ENCODE measurements at regions not wholly inside any gene's neighbourhood (a gene's known extent, or its start where the extent isn't known, plus 50 kb on each side); places are given as distances from the start of the nearest gene placed in this dataset.

- no peaks in the 10 kb centered on the region for H3K36me3 ChIP-seq (ENCODE audit: low read depth, low read length)
- H2AFZ ChIP-seq (ENCODE audit: low read length): no peak overlapping the region
- no peak for ATAC-seq
- H3K27me3 ChIP-seq (ENCODE audit: low read length): no peaks in the 10 kb centered on the region
- H3K9ac ChIP-seq (ENCODE audit: low read length): no peak overlapping the region
- H3K9me2 ChIP-seq (replicated peaks; ENCODE audit: low read length): no peaks in the 10 kb centered on the region
- no peak for DNase-seq
- H3F3A ChIP-seq (ENCODE audit: low read length, unreplicated experiment): no peaks in the 10 kb centered on the region
- H3K79me2 ChIP-seq (ENCODE audit: low read length): no peaks in the 10 kb centered on the region
- no peak for TF ChIP-seq EZH2phosphoT487 (IDR thresholded peaks at IDR 0.05; ENCODE audit: borderline replicate concordance, low read length)
- H3K4me2 ChIP-seq (ENCODE audit: low read length): no peak overlapping the region
- ChIA-PET CTCF (no interaction called here), POLR2A (ENCODE audit: unreplicated experiment) (no interaction called here)
- no peaks in the 10 kb centered on the region for H3K4me1 ChIP-seq (ENCODE audit: insufficient read depth, low read length)
- H3K4me3 ChIP-seq (ENCODE audit: low read length): no peak overlapping the region
- intact Hi-C loops (cut with micrococcal nuclease): loop anchor here (5.0 kb wide), 1 partner anchor 34 kb away; no protein-coding TSS in a partner anchor
- H4K20me1 ChIP-seq (ENCODE audit: low read length): no peaks in the 10 kb centered on the region
- H3K9me3 ChIP-seq (ENCODE audit: low read length): no peaks in the 10 kb centered on the region
- H3K27ac ChIP-seq (ENCODE audit: low read length): no peak overlapping the region
- no TSS peak for BruUV-seq (replicated peaks)
These were observed 276.2 kb downstream of the PIK3C3 start for GRCh38 chr18:42231284-42231683.

- H3F3A ChIP-seq (ENCODE audit: low read length, unreplicated experiment): no peaks in the 10 kb centered on the region
- H3K4me1 ChIP-seq (ENCODE audit: insufficient read depth, low read length): no peaks in the 10 kb centered on the region
- H2AFZ ChIP-seq (ENCODE audit: low read length): no peak overlapping the region
- no peak overlapping the region for H3K27ac ChIP-seq (ENCODE audit: low read length)
- intact Hi-C loops (cut with micrococcal nuclease): loop anchor here (5.0 kb wide), 1 partner anchor 34 kb away; no protein-coding TSS in a partner anchor
- no peaks in the 10 kb centered on the region for H4K20me1 ChIP-seq (ENCODE audit: low read length)
- no peak for TF ChIP-seq EZH2 (IDR thresholded peaks at IDR 0.05; ENCODE audit: low read length, unreplicated experiment)
- no TSS peak for BruUV-seq (replicated peaks)
- no peaks in the 10 kb centered on the region for H3K27me3 ChIP-seq (ENCODE audit: low read length)
- no peak overlapping the region for H3K4me3 ChIP-seq (ENCODE audit: low read length)
- CTCF ChIA-PET: no interaction called here
- H3K9me2 ChIP-seq (replicated peaks; ENCODE audit: low read length): no peaks in the 10 kb centered on the region
- H3K9ac ChIP-seq (ENCODE audit: low read length): no peak overlapping the region
- DNase-seq (no peak), ATAC-seq (no peak)
- POLR2A ChIA-PET (ENCODE audit: unreplicated experiment): no interaction called here
- H3K9me3 ChIP-seq (ENCODE audit: low read length): no peaks in the 10 kb centered on the region
- no peaks in the 10 kb centered on the region for H3K79me2 ChIP-seq (ENCODE audit: low read length)
- H3K4me2 ChIP-seq (ENCODE audit: low read length): no peak overlapping the region
- no peaks in the 10 kb centered on the region for H3K36me3 ChIP-seq (ENCODE audit: low read depth, low read length)
These were observed 276.8 kb downstream of the PIK3C3 start for GRCh38 chr18:42231796-42232195.

- no peak for DNase-seq
- no peak for ATAC-seq
- Histone ChIP-seq H2AFZ (ENCODE audit: low read length) (no peak overlapping the region), H3K27me3 (ENCODE audit: low read length) (no peaks in the 10 kb centered on the region), H3F3A (ENCODE audit: low read length, unreplicated experiment) (no peaks in the 10 kb centered on the region), H4K20me1 (ENCODE audit: low read length) (no peaks in the 10 kb centered on the region), H3K27ac (ENCODE audit: low read length) (no peak overlapping the region), H3K79me2 (ENCODE audit: low read length) (no peaks in the 10 kb centered on the region), H3K9me3 (ENCODE audit: low read length) (no peaks in the 10 kb centered on the region), H3K9ac (ENCODE audit: low read length) (no peak overlapping the region), H3K36me3 (ENCODE audit: low read depth, low read length) (no peaks in the 10 kb centered on the region), H3K4me2 (ENCODE audit: low read length) (no peak overlapping the region), H3K4me1 (ENCODE audit: insufficient read depth, low read length) (no peaks in the 10 kb centered on the region), H3K4me3 (ENCODE audit: low read length) (no peak overlapping the region), H3K9me2 (replicated peaks; ENCODE audit: low read length) (no peaks in the 10 kb centered on the region)
- BruUV-seq (replicated peaks): no TSS peak
- intact Hi-C loops (cut with micrococcal nuclease): loop anchor here (5.0 kb wide), 1 partner anchor 37 kb away; no protein-coding TSS in a partner anchor
- POLR2A ChIA-PET (ENCODE audit: unreplicated experiment): no interaction called here
- TF ChIP-seq CTCF (conservative IDR thresholded peaks at IDR 0.05; ENCODE audit: low read depth, low read length) (no peak), EZH2phosphoT487 (IDR thresholded peaks at IDR 0.05; ENCODE audit: borderline replicate concordance, low read length) (no peak), EZH2 (IDR thresholded peaks at IDR 0.05; ENCODE audit: low read length, unreplicated experiment) (no peak)
- CTCF ChIA-PET: no interaction called here
These were observed 278.9 kb downstream of the PIK3C3 start for GRCh38 chr18:42233908-42234307.

GRCh38 chr18:42242758-42243157, 287.7 kb downstream of the PIK3C3 start:
- no TSS peak for BruUV-seq (replicated peaks)
- Histone ChIP-seq H4K20me1 (ENCODE audit: low read length) (no peaks in the 10 kb centered on the region), H2AFZ (ENCODE audit: low read length) (no peak overlapping the region), H3K4me3 (ENCODE audit: low read length) (no peak overlapping the region), H3K4me2 (ENCODE audit: low read length) (no peak overlapping the region), H3K27me3 (ENCODE audit: low read length) (no peaks in the 10 kb centered on the region), H3K9me3 (ENCODE audit: low read length) (no peaks in the 10 kb centered on the region), H3K36me3 (ENCODE audit: low read depth, low read length) (no peaks in the 10 kb centered on the region), H3K9ac (ENCODE audit: low read length) (no peak overlapping the region), H3K79me2 (ENCODE audit: low read length) (no peaks in the 10 kb centered on the region), H3K27ac (ENCODE audit: low read length) (no peak overlapping the region), H3K4me1 (ENCODE audit: insufficient read depth, low read length) (no peaks in the 10 kb centered on the region), H3F3A (ENCODE audit: low read length, unreplicated experiment) (no peaks in the 10 kb centered on the region), H3K9me2 (replicated peaks; ENCODE audit: low read length) (no peaks in the 10 kb centered on the region)
- ATAC-seq (no peak), DNase-seq (no peak)
- CTCF ChIA-PET: no interaction called here
- TF ChIP-seq EZH2phosphoT487 (IDR thresholded peaks at IDR 0.05; ENCODE audit: borderline replicate concordance, low read length): no peak
- no peak for TF ChIP-seq CTCF (conservative IDR thresholded peaks at IDR 0.05; ENCODE audit: low read depth, low read length)
- no peak for TF ChIP-seq EZH2 (IDR thresholded peaks at IDR 0.05; ENCODE audit: low read length, unreplicated experiment)
- POLR2A ChIA-PET (ENCODE audit: unreplicated experiment): no interaction called here
- intact Hi-C loops (cut with micrococcal nuclease): no loop called here
